Vagina (tissue), 2 donors: ENCODE measurements at regions not wholly inside any gene's neighbourhood (a gene's known extent, or its start where the extent isn't known, plus 50 kb on each side); places are given as distances from the start of the nearest gene placed in this dataset.

Experiments used
- DNase-seq, 2 donors: peaks; one replicate each; pipeline ENCODE4 v3.0.0-alpha.2; 2017; ENCODE audit errors: extremely low spot score in 2 of 2
- H3K27ac ChIP-seq: fragments of 200-600 bp; sonication (generic); one replicate; pipeline ENCODE4 v1.5.1; 2019
- H3K27me3 ChIP-seq: fragments of 200-600 bp; sonication (generic); one replicate; pipeline ENCODE4 v1.5.1; 2019
- H3K36me3 ChIP-seq, 2 donors: fragments of 200-600 bp; sonication (generic); one replicate each; pipeline ENCODE4 v1.5.1; 2017 to 2019
- H3K4me1 ChIP-seq: fragments of 200-600 bp; sonication (generic); one replicate; pipeline ENCODE4 v1.5.1; 2019
- H3K4me3 ChIP-seq, 2 donors: fragments of 200-600 bp; sonication (generic); 1 replicate in 1 of 2; 2 replicates in 1 of 2; pipeline ENCODE4 v1.5.1; 2016 to 2019
- H3K9me3 ChIP-seq: fragments of 200-600 bp; sonication (generic); one replicate; pipeline ENCODE4 v1.5.1; 2019
- POLR2A ChIP-seq, 2 donors: fragments of 450-650 bp; IDR thresholded peaks; one replicate each; pipeline ENCODE4 v1.6.1; 2017; ENCODE audit warnings: antibody characterized with exemption in 2 of 2, mild to moderate bottlenecking in 2 of 2, moderate library complexity in 2 of 2
- POLR2AphosphoS5 ChIP-seq, 2 donors: sonication (generic); formaldehyde crosslinking; IDR thresholded peaks; one replicate each; pipeline ENCODE4 v1.9.0; 2017; ENCODE audit warnings: antibody characterized with exemption in 2 of 2, mild to moderate bottlenecking in 2 of 2, low read depth in 1 of 2; ENCODE audit not compliant: insufficient read depth in 1 of 2
- intact Hi-C: fragments of 100-400 bp; cut with DNase I; formaldehyde crosslinking; loops from one replicate; pipeline ENCODE4 v1.15.1; 2023
- TF ChIP-seq, protein P1 (sequence below), 3 experiments: fragments of 450-650 bp in 2 of 3; fragments of 200-600 bp in 1 of 3; sonication (generic) in 1 of 3; IDR thresholded peaks; one replicate each; pipeline ENCODE4 v1.5.1; 2017 to 2019; ENCODE audit warnings: antibody characterized with exemption in 3 of 3, mild to moderate bottlenecking in 2 of 3, moderate library complexity in 2 of 3

DNA sequence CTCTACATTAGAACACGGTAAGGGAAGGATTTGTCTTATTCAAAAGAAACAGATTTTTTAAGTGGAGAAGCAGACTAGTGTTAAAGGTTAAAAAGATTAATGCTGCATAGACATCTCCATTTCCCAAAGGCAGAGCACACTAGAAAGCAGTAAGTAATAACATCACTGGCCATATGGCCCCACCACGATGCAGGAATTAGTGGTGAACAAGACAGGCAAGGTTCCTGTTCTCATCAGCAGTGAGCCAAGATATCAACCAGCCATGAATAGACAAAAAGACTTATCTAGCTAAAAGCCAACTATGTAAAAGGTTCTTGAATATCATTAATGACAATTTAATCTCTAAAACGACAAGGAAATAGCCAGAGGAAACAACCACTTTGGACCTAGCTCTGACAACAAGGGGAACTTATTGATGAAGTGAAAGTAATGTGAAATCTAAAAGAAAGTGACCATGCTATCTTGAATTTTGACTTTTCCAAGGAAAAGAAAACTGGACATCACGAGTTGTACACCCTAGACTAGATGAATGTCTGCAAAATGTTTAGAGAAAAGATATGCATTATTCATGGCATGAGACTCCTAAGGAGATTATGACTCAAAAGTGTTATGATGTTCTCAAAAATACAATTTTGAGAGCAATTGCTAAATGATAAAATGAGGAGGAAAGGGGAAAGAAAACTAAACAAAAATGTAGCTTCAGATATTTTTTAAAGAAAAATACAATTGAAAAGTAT is 157.9 kb upstream of the STXBP5 start:
- Histone ChIP-seq H3K27me3 (no peaks in the 10 kb centered on the region), H3K27ac (no peak overlapping the region), H3K4me1 (no peaks in the 10 kb centered on the region), H3K4me3 (no peak overlapping the region), H3K9me3 (no peaks in the 10 kb centered on the region), H3K36me3 (no peaks in the 10 kb centered on the region)
- TF ChIP-seq POLR2AphosphoS5 (IDR thresholded peaks at IDR 0.05; ENCODE audit: insufficient read depth in 1 of 2, low read depth in 1 of 2) (no peak), POLR2A (IDR thresholded peaks at IDR 0.05) (no peak)
- TF ChIP-seq, protein P1, sequence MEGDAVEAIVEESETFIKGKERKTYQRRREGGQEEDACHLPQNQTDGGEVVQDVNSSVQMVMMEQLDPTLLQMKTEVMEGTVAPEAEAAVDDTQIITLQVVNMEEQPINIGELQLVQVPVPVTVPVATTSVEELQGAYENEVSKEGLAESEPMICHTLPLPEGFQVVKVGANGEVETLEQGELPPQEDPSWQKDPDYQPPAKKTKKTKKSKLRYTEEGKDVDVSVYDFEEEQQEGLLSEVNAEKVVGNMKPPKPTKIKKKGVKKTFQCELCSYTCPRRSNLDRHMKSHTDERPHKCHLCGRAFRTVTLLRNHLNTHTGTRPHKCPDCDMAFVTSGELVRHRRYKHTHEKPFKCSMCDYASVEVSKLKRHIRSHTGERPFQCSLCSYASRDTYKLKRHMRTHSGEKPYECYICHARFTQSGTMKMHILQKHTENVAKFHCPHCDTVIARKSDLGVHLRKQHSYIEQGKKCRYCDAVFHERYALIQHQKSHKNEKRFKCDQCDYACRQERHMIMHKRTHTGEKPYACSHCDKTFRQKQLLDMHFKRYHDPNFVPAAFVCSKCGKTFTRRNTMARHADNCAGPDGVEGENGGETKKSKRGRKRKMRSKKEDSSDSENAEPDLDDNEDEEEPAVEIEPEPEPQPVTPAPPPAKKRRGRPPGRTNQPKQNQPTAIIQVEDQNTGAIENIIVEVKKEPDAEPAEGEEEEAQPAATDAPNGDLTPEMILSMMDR (IDR thresholded peaks at IDR 0.05), result no peak
- DNase-seq, result no peak
- intact Hi-C loops, result no loop called here

DNA sequence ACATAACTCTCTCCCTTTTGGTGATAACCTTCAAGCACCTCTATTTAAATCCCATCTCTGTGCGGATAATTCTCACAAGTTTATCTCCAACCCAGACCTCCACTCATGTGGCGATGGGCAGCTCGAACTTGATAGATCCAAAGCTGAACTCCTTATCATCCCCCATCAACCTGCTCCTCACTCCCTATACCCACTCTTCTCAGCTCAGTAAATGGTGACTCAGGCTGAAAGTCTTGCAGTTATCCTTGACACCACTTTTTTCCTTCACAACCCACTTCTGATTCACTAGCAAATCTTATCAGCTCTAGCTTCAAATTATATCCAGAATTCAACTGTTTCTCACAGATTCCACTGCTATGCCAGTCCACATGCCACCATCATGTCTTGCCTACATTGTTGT is 155.3 kb upstream of the STXBP5 start:
- Histone ChIP-seq H3K4me1 (no peaks in the 10 kb centered on the region), H3K4me3 (no peak overlapping the region), H3K9me3 (no peaks in the 10 kb centered on the region), H3K27me3 (no peaks in the 10 kb centered on the region), H3K36me3 (no peaks in the 10 kb centered on the region), H3K27ac (no peak overlapping the region)
- no peak for DNase-seq
- intact Hi-C loops, result no loop called here
- TF ChIP-seq, protein P1 (IDR thresholded peaks at IDR 0.05), result no peak
- TF ChIP-seq POLR2AphosphoS5 (IDR thresholded peaks at IDR 0.05; ENCODE audit: insufficient read depth in 1 of 2, low read depth in 1 of 2) (no peak), POLR2A (IDR thresholded peaks at IDR 0.05) (no peak)

DNA sequence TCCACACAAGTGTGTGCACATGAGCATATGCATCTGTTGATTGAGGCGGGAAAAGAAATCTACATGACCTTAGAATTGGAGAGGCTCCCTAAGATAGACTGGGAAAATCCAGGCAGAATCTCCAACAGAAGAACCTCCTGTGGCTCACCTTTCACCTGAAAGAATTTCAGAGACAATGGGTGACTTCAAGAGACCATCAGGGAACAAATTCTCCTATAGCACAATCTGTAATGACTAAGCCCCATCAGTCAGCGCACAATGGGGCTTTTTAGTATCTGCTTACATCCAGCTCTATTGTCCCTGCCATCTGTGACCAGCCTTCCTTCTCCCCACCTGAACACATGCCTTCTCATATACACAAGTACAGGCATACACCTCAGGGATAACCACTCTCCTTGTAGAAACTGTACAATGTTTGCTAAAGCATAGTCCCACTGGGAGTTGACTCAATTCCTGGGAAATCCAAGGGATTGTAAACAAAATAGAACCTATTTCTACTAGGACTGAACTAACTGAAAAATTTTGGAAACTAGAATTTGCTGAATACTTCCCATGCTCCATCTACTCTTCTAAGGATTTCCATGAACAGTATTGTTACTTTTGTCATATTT is 150.8 kb upstream of the STXBP5 start:
- Histone ChIP-seq H3K4me3 (no peak overlapping the region), H3K36me3 (no peaks in the 10 kb centered on the region), H3K27ac (no peak overlapping the region), H3K9me3 (no peaks in the 10 kb centered on the region), H3K4me1 (no peaks in the 10 kb centered on the region), H3K27me3 (no peaks in the 10 kb centered on the region)
- intact Hi-C loops, result no loop called here
- DNase-seq, result no peak
- TF ChIP-seq, protein P1 (IDR thresholded peaks at IDR 0.05), result no peak
- TF ChIP-seq POLR2A (IDR thresholded peaks at IDR 0.05), result no peak
- TF ChIP-seq POLR2AphosphoS5 (IDR thresholded peaks at IDR 0.05; ENCODE audit: insufficient read depth in 1 of 2, low read depth in 1 of 2), result no peak

DNA sequence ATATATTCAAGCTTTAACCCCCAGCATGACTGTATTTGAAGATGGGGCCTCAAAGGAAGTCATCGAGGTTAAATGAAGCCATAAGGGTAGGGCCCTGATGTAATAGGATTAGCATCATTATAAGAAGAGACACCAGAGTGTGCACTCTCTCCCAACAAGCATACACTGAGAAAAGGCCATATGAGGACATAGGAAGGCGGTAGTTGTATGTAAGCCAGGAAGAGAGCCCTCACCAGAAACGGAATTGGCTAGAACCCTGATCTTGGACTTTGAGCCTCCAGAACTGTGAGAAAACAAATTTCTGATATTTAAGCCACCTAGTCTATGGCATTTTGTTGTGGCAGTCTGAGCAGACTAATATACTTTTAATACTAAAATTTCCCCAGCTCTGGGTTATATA is 150.1 kb upstream of the STXBP5 start:
- no peak overlapping the region for H3K27ac ChIP-seq
- DNase-seq, result no peak
- H3K4me3 ChIP-seq, result no peak overlapping the region
- H3K36me3 ChIP-seq, result no peaks in the 10 kb centered on the region
- H3K4me1 ChIP-seq, result no peaks in the 10 kb centered on the region
- H3K27me3 ChIP-seq, result no peaks in the 10 kb centered on the region
- TF ChIP-seq POLR2AphosphoS5 (IDR thresholded peaks at IDR 0.05; ENCODE audit: insufficient read depth in 1 of 2, low read depth in 1 of 2) (no peak), POLR2A (IDR thresholded peaks at IDR 0.05) (no peak)
- TF ChIP-seq, protein P1 (IDR thresholded peaks at IDR 0.05), result no peak
- H3K9me3 ChIP-seq, result no peaks in the 10 kb centered on the region
- intact Hi-C loops, result no loop called here

DNA sequence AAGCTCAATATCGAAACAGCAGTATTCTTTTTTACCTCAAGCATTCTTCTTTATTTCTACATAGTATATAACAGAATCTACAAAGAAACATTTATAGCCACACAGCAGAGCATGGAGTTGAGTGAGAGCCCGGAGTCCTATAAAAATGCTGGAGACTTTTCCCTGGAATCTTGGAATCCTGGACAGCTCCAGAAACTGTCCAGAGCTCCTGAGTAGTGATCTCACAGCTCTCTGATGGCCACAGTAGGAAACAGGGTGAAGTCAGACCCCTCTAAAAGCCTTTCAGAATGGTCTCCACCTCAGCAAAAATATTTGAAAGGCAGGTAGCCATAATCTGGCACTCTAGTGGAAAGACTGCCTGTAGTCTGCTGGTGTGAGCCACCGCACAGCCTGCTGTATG is 149.3 kb upstream of the STXBP5 start:
- H3K27me3 ChIP-seq, result no peaks in the 10 kb centered on the region
- no peaks in the 10 kb centered on the region for H3K4me1 ChIP-seq
- DNase-seq, result no peak
- no peaks in the 10 kb centered on the region for H3K9me3 ChIP-seq
- no peak overlapping the region for H3K4me3 ChIP-seq
- TF ChIP-seq POLR2A (IDR thresholded peaks at IDR 0.05) (no peak), POLR2AphosphoS5 (IDR thresholded peaks at IDR 0.05; ENCODE audit: insufficient read depth in 1 of 2, low read depth in 1 of 2) (no peak)
- TF ChIP-seq, protein P1 (IDR thresholded peaks at IDR 0.05), result no peak
- intact Hi-C loops, result no loop called here
- H3K36me3 ChIP-seq, result no peaks in the 10 kb centered on the region
- H3K27ac ChIP-seq, result no peak overlapping the region
